ENCODE measurements at regions not wholly inside any gene's neighbourhood (a gene's known extent, or its start where the extent isn't known, plus 50 kb on each side); places are given as distances from the start of the nearest gene placed in this dataset.

DNA sequence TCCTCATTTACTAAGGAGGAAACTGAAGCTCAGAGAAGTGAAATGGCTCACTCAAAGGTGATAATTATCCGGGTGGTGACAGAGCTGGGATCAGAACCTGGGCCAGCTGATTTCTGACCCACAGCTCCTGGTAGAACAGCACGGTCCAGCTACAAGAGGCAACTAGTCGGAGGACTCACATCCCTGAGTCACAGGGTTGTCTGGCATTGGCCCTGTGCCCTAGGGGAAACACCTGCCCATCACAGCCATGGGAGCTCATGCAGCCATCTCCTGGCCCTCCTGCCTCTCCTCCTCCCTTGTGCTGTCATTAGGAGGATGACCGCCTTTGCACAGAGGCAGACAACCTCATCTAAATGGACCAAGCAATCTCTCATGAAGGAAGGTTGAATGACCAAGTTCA is 115.2 kb upstream of the TSPAN5 start:
- DNase-seq (no peak), ATAC-seq (ENCODE audit: poor library complexity) (no peak)
- intact Hi-C loops (cut with DNase I) = no loop called here

DNA sequence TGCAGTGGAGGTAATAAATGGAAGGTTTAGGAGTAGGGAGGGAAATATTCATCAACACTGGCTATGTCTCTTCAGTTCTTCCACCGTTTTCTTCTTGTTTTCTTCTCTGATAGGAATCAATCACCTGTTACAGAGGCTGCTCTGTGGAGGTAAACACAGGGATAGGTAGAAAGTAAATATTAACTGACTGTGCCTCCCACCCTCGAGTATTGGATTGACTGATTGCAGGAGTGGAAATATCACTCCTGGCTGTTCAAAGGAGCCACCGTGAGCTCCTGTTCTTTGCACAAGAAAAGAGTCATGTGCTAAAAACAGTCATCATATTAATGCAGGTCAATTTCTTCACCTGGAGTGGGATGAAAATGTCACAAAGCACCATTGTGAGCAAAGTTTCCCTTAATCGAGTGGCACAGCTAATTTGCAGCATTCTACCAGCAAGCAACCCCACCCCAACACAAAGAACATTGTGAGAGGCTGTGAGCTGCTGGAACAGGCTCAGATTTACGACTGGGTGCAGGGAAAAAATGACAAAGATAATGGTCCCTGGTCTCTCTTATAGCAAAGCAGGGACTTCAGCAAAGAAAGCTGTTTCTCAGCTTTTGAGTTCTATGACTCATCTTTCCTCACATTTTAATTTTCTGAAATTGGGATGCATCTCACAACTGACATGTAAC is 113.7 kb upstream of the TSPAN5 start:
- intact Hi-C loops (cut with DNase I) = no loop called here
- ATAC-seq (ENCODE audit: poor library complexity) (no peak), DNase-seq (no peak)

DNA sequence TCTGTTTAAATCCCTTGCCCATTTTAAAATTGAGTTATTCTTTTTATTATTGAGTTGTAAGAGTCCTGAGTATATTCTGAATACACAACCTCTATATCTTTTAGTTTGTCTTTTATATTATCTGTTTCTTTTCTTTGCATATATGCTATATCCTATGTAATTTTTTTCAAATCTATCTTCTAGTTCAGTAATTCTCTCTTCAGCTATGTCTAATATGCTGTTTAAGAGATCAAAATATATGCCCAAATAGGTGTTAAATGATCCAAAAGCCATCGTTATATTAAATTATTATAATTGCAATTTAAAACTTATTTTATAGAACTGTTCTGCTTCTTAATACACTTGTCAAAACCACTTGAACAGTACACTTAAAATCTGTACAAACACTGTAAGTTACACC is 107.4 kb upstream of the TSPAN5 start:
- DNase-seq (no peak), ATAC-seq (ENCODE audit: poor library complexity) (no peak)
- intact Hi-C loops (cut with DNase I) = no loop called here

DNA sequence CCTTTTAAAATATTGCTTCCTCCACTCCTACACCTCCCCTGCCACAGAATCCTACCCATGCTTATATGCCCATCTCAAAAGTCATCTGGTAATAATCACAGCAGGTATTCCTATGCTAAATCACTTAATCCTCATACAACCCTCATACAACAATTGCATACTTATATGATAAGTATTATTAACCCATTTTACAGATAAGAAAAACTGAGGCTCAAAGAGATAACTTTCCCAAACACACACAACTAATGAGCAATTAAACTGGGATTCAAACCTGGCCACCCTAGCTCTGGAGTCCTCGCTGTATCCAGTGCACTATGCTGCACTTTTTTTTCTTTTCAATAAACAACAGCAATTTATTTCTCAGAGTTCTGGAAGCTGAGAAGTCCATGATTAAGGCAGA is 99.8 kb upstream of the TSPAN5 start:
- ATAC-seq (ENCODE audit: poor library complexity) (no peak), DNase-seq (no peak)
- intact Hi-C loops (cut with DNase I) = no loop called here

DNA sequence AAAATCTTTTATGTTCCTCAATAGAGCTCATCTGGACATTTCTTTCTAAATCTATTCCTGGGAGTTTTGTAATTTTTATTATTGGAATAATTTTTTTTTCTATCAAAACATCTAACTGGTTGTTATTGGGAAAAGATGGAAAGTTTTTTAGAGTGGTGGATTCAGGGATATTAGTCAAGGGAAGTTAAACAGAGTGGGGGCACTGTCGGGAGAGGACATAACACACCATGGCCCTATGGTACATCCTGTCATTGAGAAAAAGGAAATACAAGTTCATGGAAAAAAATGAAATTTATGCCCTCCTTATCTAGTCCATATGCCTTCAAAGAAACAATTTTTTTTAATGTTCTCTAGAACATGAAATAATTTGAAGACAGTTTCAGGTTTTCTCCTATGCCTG is 96.3 kb upstream of the TSPAN5 start:
- intact Hi-C loops (cut with DNase I) = no loop called here
- ATAC-seq (ENCODE audit: poor library complexity) (no peak), DNase-seq (no peak)

DNA sequence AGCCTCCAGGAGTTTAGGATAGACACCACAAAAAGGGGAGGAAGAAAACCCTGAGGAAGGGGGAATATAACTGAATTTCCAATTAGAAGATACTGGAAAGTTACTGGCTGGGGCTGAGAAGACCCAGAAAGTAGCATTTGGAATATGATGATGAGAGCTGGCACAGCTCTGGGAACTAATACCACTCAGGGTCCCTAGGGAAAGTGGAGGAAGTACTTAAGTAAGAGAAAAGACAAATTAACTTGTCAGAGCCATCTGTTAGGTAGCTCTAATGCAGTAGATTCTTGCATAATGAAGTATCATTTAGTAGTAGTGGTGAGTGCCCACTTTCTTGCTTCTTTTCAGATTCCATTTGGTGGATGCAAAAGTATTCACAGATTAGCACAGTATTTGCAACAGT is 90.8 kb upstream of the TSPAN5 start:
- intact Hi-C loops (cut with DNase I) = no loop called here
- no peak for DNase-seq
- ATAC-seq (ENCODE audit: poor library complexity) = no peak

DNA sequence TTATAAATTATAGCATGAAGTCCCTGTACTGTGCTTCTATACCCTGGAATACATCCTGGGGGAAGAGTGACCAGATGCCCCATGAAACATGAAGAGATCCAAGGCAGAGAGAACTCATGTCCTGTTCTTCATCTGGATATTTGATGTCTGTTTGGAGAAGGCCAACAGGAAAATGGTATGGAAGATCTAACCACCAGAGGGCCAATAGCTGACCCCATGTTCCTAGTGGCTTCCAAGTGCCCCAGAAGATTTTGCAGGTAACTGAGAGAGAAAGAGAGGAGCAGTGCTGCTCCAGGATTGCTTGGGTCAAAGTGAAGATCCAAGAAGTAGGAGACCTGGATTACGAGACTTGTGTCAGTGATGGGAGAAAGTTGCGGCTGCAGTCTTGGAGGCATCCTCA is 90.2 kb upstream of the TSPAN5 start:
- DNase-seq (no peak), ATAC-seq (ENCODE audit: poor library complexity) (no peak)
- intact Hi-C loops (cut with DNase I) = no loop called here

DNA sequence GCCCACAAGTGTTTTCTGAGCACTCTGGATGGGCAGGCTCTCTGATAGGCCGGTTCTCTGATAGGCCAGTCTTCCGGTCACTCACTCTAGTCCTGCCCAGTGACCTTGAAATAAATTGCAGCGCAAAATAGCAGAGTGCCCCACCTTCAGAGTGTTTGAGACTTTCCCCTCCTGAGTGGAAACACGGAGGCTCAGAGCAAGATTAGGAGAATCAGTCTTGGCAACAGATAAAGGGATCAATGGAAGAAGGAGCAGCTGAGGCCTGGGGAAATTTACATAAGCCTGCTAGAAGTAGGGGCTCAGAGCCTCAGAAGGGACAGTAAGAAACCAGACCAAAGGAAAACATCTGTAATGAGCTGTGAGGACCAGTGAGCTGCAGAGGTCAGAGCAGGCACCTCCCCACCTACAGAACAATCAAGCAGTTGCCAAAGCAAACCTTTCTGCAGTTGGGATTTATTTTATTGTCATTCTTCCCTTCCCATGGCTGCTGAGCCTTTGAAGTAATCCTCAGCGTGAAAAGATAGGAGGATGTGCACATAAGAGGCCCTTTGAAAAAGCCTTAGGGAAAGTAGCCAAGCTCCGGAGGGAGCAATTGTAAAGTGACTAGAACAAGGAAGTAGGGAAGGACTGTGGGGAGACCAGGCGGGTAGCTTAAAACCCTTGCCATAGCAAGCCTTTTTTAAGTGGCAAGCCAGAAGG is 89.1 kb upstream of the TSPAN5 start:
- ATAC-seq (ENCODE audit: poor library complexity) = no peak
- intact Hi-C loops (cut with DNase I) = no loop called here

DNA sequence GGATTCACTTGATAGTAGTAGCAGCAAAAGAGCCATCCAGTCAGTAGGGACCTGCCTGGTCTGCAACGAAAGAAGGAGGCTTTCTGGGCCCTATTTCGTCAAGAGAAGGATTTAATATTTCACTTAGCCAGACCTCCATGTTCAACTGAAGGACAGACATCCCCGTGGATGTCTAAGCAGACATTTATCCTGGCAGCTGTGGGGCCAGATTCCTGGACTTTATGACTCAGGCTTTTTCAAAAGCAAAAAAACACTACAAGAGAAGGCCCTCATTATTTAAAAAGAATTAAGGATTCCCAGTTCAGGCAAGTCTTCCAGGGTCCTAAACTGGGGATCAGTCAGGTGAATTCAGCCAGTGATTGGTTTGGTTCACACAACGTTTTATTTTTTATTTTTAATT is 88.5 kb upstream of the TSPAN5 start:
- intact Hi-C loops (cut with DNase I) = no loop called here
- no peak for ATAC-seq (ENCODE audit: poor library complexity)
- no peak for DNase-seq

More for the DNA sequence above, 89.1 kb upstream of the TSPAN5 start:
- no peak for DNase-seq

DNA sequence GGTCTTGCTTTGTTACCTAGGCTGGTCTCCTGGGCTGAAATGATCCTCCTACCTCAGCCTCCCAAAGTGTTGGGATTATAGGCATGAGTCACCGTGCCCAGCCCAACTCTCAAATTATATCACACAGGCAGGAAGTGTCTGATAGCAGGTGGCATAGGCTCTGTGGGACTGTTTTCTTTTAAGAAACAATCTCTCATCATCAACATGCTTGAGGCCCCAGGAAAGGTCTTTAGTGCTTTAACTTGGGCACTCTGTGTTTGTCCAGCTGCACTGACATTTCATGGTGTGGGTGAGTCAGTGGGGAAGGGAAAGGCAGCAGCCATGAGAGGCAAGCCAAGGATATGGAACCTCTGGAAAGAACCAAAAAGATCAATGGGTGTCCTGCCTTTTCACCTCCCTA is 88.1 kb upstream of the TSPAN5 start:
- ATAC-seq (ENCODE audit: poor library complexity) = no peak
- DNase-seq = no peak
- intact Hi-C loops (cut with DNase I) = no loop called here

DNA sequence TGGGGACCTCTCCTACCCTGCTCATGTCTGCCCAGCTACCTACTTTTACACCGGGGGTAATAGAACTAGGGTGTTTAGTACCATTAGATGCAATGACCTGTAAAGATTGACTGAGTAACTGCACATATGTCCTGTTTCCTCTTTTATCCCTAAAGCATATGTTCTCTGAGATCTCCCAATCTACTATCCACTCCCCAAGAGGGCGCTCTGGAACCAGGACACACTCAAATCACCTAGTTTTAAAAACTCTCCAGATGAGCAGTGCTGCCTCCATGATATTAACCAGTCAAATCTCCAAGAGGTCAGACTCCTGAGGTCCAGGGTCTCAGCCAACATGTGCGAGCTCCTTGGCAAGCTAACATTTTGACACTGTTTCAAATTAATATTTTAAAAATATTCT is 87.0 kb upstream of the TSPAN5 start:
- DNase-seq (no peak), ATAC-seq (ENCODE audit: poor library complexity) (no peak)
- intact Hi-C loops (cut with DNase I) = no loop called here

DNA sequence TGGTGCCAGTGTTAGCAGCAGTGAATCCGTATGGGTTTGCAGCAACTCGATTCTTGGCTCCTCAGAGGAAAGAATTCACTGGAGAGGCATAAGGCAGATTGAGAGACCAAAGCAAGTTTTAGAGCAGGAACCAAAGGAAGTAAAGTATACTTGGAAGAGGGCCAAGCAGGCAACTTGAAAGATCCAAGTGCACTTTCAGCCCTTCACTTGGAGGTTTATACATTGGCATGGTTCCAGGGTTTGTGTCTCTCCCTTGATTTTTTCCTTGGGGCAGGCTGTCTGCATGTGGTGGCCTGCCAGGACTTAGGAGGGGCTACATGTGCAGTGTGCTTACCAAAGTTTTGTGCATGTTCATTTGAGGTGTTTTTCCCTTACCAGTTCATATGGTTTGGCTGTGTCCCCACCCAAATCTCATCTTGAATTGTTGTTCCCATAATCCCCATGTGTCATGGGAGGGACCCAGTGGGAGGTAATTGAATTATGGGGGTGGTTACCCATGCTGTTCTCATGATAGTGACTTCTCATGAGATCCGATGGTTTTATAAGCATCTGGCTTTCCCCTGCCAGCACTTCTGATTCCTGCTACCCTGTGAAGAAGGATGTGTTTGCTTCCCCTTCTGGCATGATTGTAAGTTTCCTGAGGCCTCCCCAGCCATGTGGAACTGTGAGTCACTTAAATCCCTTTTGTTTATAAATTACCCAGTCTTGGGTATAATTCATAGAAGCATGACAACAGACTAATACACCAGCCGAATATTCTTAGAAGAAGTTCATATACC is 86.2 kb upstream of the TSPAN5 start:
- ATAC-seq (ENCODE audit: poor library complexity) (no peak), DNase-seq (no peak)
- intact Hi-C loops (cut with DNase I) = no loop called here

DNA sequence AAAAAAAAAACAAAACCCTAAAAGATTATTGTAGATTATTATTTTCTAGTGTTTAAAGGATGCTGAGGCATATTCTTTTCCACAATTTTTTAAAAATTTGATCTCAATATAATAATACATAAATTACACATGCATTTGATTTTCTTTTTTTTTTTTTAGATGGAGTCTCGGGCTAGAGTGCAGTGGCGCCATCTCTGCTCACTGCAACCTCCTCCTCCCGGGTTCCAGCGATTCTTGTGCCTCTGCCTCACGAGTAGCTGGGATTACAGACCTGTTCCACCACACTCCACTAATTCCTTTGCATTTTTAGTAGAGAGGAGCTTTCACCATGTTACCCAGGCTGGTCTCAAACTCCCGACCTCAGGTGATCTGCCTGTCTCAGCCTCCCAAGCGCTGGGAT is 83.5 kb upstream of the TSPAN5 start:
- intact Hi-C loops (cut with DNase I) = no loop called here

DNA sequence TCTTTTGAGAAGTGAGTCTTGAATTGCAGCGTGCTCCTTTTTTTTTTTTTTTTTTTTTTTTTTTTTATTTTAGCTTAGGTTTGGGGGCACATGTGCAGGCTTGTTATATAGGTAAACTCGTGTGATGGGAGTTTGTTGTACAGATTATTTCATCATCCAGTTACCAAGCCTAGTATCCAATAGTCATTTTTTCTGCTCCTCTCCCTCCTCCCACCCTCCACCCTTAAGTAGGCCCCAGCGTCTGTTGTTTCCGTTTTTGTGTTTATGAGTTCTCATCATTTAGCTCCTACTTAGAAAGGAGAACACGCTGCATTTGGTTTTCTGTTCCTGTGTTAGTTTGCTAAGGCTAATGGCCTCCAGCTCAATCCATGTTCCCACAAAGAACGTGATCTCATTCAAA is 81.3 kb upstream of the TSPAN5 start:
- no peak for ATAC-seq (ENCODE audit: poor library complexity)
- intact Hi-C loops (cut with DNase I) = no loop called here
- DNase-seq = no peak

More for the DNA sequence above, 83.5 kb upstream of the TSPAN5 start:
- ATAC-seq (ENCODE audit: poor library complexity) = no peak
- no peak for DNase-seq

DNA sequence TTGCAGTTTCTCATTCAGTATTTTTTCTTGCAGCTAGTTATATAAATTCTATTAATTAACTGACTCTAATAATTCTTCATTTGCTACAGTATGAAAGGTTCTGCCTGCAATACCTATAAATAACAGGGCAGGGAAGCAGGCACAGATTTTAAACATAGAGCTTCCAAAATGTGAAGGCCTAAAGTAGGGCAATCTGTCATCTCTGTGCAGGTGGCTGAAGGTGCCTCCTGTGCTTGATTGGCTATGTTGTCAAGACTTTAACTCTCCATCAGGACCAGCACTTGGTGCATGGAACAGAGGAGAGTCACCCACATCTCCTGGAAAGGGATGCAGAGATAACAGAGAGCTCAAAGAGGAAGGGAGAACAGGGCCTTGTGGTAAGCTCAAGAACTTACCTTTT is 75.2 kb upstream of the TSPAN5 start:
- intact Hi-C loops (cut with DNase I) = no loop called here
- ATAC-seq (ENCODE audit: poor library complexity) (no peak), DNase-seq (no peak)

DNA sequence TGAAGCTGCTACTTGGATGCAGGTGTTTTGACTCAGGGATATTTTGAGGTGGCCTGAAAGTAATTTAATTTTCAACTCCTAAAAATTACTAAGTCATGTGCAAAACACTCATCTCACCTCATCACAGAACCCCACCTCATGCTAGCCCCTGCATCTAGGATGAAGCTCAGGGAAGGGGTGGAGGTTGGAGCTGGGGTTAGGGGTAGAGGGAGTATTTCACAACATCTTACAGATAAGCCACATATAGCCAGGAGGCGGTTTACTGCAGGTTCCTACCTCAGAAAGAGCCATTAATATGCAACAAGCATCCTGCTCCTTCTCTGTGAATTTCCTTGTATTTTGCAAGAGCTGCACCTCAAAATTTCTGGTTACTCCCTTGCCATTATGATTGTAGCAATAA is 70.5 kb upstream of the TSPAN5 start:
- no peak for DNase-seq
- ATAC-seq (ENCODE audit: poor library complexity) = no peak
- intact Hi-C loops (cut with DNase I) = no loop called here

DNA sequence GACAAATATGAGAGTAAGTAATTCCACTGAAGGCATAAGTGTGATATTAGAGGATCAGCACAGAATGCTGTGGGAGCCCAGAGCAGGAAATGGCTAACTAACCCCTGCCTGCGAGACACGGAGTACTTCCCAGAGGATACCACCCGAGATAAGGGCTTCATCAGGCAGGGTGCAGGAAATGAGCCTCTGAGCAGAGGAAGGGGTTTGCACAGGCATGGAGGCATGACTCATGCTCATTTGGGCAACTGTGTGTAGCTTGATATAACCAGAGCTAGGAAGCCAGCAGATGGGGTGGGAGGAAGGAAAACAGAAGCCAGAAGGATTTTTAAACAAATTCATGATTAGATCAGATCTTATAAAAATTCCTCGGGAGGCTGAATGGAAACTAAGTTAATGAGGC is 70.0 kb upstream of the TSPAN5 start:
- DNase-seq (no peak), ATAC-seq (ENCODE audit: poor library complexity) (no peak)
- intact Hi-C loops (cut with DNase I) = no loop called here

DNA sequence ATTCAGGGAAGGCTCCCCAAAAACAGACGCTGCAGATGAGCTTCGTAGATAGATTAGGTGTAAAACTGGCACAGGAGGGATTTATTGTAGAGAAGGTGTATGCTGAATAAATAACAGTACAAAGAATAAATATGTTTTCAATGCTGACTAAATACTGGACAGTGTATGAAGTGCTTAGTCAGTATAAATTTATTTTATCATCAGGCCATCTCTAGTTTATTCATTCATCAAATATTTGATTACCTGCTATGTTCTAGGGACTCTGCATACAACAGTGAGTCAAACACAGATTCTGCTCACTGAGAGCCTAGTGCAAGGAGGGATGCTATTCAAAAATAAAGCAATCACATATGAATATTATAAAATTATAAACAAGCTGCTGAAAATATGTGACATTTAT is 63.6 kb upstream of the TSPAN5 start:
- ATAC-seq (ENCODE audit: poor library complexity) (no peak), DNase-seq (no peak)
- intact Hi-C loops (cut with DNase I) = no loop called here

DNA sequence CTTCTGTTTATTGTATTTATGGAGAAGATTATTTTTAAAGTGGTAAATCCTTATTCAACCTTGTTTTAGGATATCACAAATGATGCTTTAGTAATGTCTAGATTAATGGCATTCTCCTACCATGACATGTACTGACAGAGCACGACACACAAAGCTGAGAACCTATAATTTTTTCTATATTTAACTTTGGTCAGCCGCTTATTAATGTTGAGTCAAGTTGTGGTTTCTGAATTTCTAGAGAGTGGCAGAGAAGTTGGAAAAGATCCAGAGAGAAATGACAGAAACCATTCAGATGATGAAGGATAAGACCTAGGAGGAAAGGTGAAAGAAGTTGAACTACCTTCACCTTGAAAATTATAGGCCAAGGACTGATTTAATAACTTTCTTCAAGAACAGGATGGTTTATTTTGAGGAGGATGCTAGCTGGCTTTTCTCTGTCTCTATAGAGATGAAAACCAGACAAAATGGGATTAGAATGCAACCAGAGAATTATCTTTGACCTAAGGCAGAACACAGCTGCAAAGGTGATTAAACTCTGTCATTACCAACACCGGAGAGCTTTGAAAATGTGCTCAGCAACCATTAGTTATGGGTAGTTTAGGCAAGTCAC is 62.6 kb upstream of the TSPAN5 start:
- intact Hi-C loops (cut with DNase I) = no loop called here
- DNase-seq (no peak), ATAC-seq (ENCODE audit: poor library complexity) (no peak)

DNA sequence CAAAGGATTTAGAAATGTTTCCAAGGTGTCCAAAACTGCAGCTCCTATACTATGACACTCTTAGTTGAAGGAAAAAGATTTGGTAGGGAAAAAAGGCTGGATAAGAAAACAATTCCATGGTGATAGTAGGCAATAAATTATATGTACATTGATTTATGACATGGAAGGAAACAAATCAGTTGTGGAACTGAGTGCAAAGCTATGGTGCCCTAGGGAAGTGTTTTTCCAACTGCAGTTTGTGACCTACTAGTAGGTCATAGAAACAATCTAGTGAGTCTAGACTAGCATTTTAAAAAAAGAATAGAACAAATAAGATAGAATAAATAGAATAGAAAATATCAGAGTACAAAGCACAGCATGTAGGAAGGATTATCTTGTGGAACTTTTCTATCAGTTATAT is 58.4 kb upstream of the TSPAN5 start:
- DNase-seq (no peak), ATAC-seq (ENCODE audit: poor library complexity) (no peak)
- intact Hi-C loops (cut with DNase I) = no loop called here
